Stimulated activated memory B cell treated with anti-CD40 and anti-IgM and Interleukin-4, amounts not matched to agents 10 μg/mL and 1 μg/mL and 100 μg/mL, for 72 hours (primary cell): ENCODE measurements at regions not wholly inside any gene's neighbourhood (a gene's known extent, or its start where the extent isn't known, plus 50 kb on each side); places are given as distances from the start of the nearest gene placed in this dataset.
A peak's percentile ranks its signal among the peaks of the same experiment; 100 is the strongest.

Experiments
- ATAC-seq: fragments of 150-1000 bp; cut with Tn5 transposase; 2 replicates; pipeline ENCODE4 v1.10.0; 2021
- H3K27ac Mint-ChIP-seq: one replicate; pipeline ENCODE4 v1.8.0; 2022; ENCODE audit warnings: mild to moderate bottlenecking, mixed read lengths
- H3K27me3 Mint-ChIP-seq: one replicate; pipeline ENCODE4 v1.8.0; 2022; ENCODE audit warnings: mixed read lengths
- H3K36me3 Mint-ChIP-seq: one replicate; pipeline ENCODE4 v1.8.0; 2022; ENCODE audit warnings: mixed read lengths
- H3K4me1 Mint-ChIP-seq: one replicate; pipeline ENCODE4 v1.8.0; 2022; ENCODE audit warnings: mixed read lengths
- H3K4me3 Mint-ChIP-seq: one replicate; pipeline ENCODE4 v1.8.0; 2022; ENCODE audit warnings: mild to moderate bottlenecking, moderate library complexity, mixed read lengths
- H3K9me3 Mint-ChIP-seq: one replicate; pipeline ENCODE4 v1.8.0; 2022; ENCODE audit warnings: mixed read lengths

- no peaks in the 10 kb centered on the region for H3K27me3 Mint-ChIP-seq
- H3K27ac Mint-ChIP-seq = no peak overlapping the region
- no peaks in the 10 kb centered on the region for H3K36me3 Mint-ChIP-seq
- H3K9me3 Mint-ChIP-seq = peaks cover 2% of the 10 kb centered on the region
- ATAC-seq = no peak
- H3K4me3 Mint-ChIP-seq = no peak overlapping the region
- H3K4me1 Mint-ChIP-seq = no peaks in the 10 kb centered on the region
Observed at GRCh38 chr3:24899901-24900603, 405.4 kb upstream of the THRB start.

GRCh38 chr3:24905266-24905665, 410.6 kb upstream of the THRB start:
- ATAC-seq = no peak
- Mint-ChIP-seq H3K36me3 (no peaks in the 10 kb centered on the region), H3K9me3 (peaks cover 2% of the 10 kb centered on the region), H3K27ac (no peak overlapping the region), H3K4me3 (no peak overlapping the region), H3K4me1 (no peaks in the 10 kb centered on the region), H3K27me3 (no peaks in the 10 kb centered on the region)

- Mint-ChIP-seq H3K4me1 (no peaks in the 10 kb centered on the region), H3K27ac (no peak overlapping the region)
Observed at GRCh38 chr3:24907106-24907505, 412.5 kb upstream of the THRB start.

GRCh38 chr3:24911076-24911475, 416.4 kb upstream of the THRB start:
- ATAC-seq = no peak
- Mint-ChIP-seq H3K9me3 (no peaks in the 10 kb centered on the region), H3K4me3 (no peak overlapping the region), H3K27me3 (no peaks in the 10 kb centered on the region), H3K27ac (no peak overlapping the region), H3K4me1 (no peaks in the 10 kb centered on the region), H3K36me3 (no peaks in the 10 kb centered on the region)

More at GRCh38 chr3:24907106-24907505, 412.5 kb upstream of the THRB start:
- H3K9me3 Mint-ChIP-seq = peaks cover 2% of the 10 kb centered on the region
- H3K36me3 Mint-ChIP-seq = no peaks in the 10 kb centered on the region
- no peak overlapping the region for H3K4me3 Mint-ChIP-seq
- H3K27me3 Mint-ChIP-seq = no peaks in the 10 kb centered on the region
- ATAC-seq = no peak

GRCh38 chr3:24915639-24916038, 421.0 kb upstream of the THRB start:
- no peaks in the 10 kb centered on the region for H3K27me3 Mint-ChIP-seq
- H3K27ac Mint-ChIP-seq = no peak overlapping the region
- ATAC-seq = no peak
- no peaks in the 10 kb centered on the region for H3K9me3 Mint-ChIP-seq
- H3K36me3 Mint-ChIP-seq = no peaks in the 10 kb centered on the region
- H3K4me3 Mint-ChIP-seq = no peak overlapping the region
- no peaks in the 10 kb centered on the region for H3K4me1 Mint-ChIP-seq

- Mint-ChIP-seq H3K9me3 (no peaks in the 10 kb centered on the region), H3K4me1 (no peaks in the 10 kb centered on the region), H3K36me3 (no peaks in the 10 kb centered on the region), H3K27me3 (no peaks in the 10 kb centered on the region), H3K4me3 (no peak overlapping the region), H3K27ac (no peak overlapping the region)
- ATAC-seq = no peak
Observed at GRCh38 chr3:24917908-24918307, 423.3 kb upstream of the THRB start.

- Mint-ChIP-seq H3K36me3 (no peaks in the 10 kb centered on the region), H3K4me3 (no peak overlapping the region), H3K9me3 (no peaks in the 10 kb centered on the region), H3K4me1 (no peaks in the 10 kb centered on the region), H3K27me3 (no peaks in the 10 kb centered on the region), H3K27ac (no peak overlapping the region)
- ATAC-seq = no peak
Observed at GRCh38 chr3:24923570-24923969, 428.9 kb upstream of the THRB start.

- no peak overlapping the region for H3K4me3 Mint-ChIP-seq
- H3K36me3 Mint-ChIP-seq = no peaks in the 10 kb centered on the region
Observed at GRCh38 chr3:24929521-24929920, 434.9 kb upstream of the THRB start.

GRCh38 chr3:24933401-24933800, 438.8 kb upstream of the THRB start:
- Mint-ChIP-seq H3K27ac (no peak overlapping the region), H3K36me3 (no peaks in the 10 kb centered on the region), H3K9me3 (no peaks in the 10 kb centered on the region), H3K4me3 (no peak overlapping the region), H3K4me1 (no peaks in the 10 kb centered on the region), H3K27me3 (no peaks in the 10 kb centered on the region)
- ATAC-seq = no peak

More at GRCh38 chr3:24929521-24929920, 434.9 kb upstream of the THRB start:
- Mint-ChIP-seq H3K27ac (no peak overlapping the region), H3K4me1 (no peaks in the 10 kb centered on the region), H3K9me3 (no peaks in the 10 kb centered on the region), H3K27me3 (no peaks in the 10 kb centered on the region)
- ATAC-seq = no peak

- H3K4me3 Mint-ChIP-seq = no peak overlapping the region
- ATAC-seq = no peak
- no peaks in the 10 kb centered on the region for H3K9me3 Mint-ChIP-seq
- no peak overlapping the region for H3K27ac Mint-ChIP-seq
- H3K27me3 Mint-ChIP-seq = no peaks in the 10 kb centered on the region
- H3K36me3 Mint-ChIP-seq = no peaks in the 10 kb centered on the region
- H3K4me1 Mint-ChIP-seq = no peaks in the 10 kb centered on the region
Observed at GRCh38 chr3:24936574-24936973, 441.9 kb upstream of the THRB start.

- no peak overlapping the region for H3K27ac Mint-ChIP-seq
Observed at GRCh38 chr3:24937228-24937627, 442.6 kb upstream of the THRB start.

GRCh38 chr3:24937780-24938179, 443.1 kb upstream of the THRB start:
- H3K27me3 Mint-ChIP-seq = no peaks in the 10 kb centered on the region
- no peaks in the 10 kb centered on the region for H3K36me3 Mint-ChIP-seq
- H3K27ac Mint-ChIP-seq = no peak overlapping the region
- no peaks in the 10 kb centered on the region for H3K4me1 Mint-ChIP-seq
- H3K9me3 Mint-ChIP-seq = no peaks in the 10 kb centered on the region
- ATAC-seq = no peak
- H3K4me3 Mint-ChIP-seq = no peak overlapping the region

More at GRCh38 chr3:24937228-24937627, 442.6 kb upstream of the THRB start:
- H3K27me3 Mint-ChIP-seq = no peaks in the 10 kb centered on the region
- H3K36me3 Mint-ChIP-seq = no peaks in the 10 kb centered on the region
- no peak overlapping the region for H3K4me3 Mint-ChIP-seq
- peak; percentile 24 for ATAC-seq
- no peaks in the 10 kb centered on the region for H3K9me3 Mint-ChIP-seq
- no peaks in the 10 kb centered on the region for H3K4me1 Mint-ChIP-seq

- H3K27me3 Mint-ChIP-seq = no peaks in the 10 kb centered on the region
- H3K27ac Mint-ChIP-seq = no peak overlapping the region
- no peak overlapping the region for H3K4me3 Mint-ChIP-seq
- ATAC-seq = no peak
- H3K36me3 Mint-ChIP-seq = no peaks in the 10 kb centered on the region
- no peaks in the 10 kb centered on the region for H3K4me1 Mint-ChIP-seq
- H3K9me3 Mint-ChIP-seq = peaks cover 3% of the 10 kb centered on the region
Observed at GRCh38 chr3:24943961-24944360, 449.3 kb upstream of the THRB start.

- H3K36me3 Mint-ChIP-seq = no peaks in the 10 kb centered on the region
- no peak for ATAC-seq
Observed at GRCh38 chr3:24944805-24945520, 450.3 kb upstream of the THRB start.

GRCh38 chr3:24945563-24945962, 450.9 kb upstream of the THRB start:
- no peaks in the 10 kb centered on the region for H3K4me1 Mint-ChIP-seq
- H3K9me3 Mint-ChIP-seq = peaks cover 3% of the 10 kb centered on the region
- no peak overlapping the region for H3K27ac Mint-ChIP-seq
- H3K4me3 Mint-ChIP-seq = no peak overlapping the region
- H3K36me3 Mint-ChIP-seq = no peaks in the 10 kb centered on the region
- no peak for ATAC-seq
- H3K27me3 Mint-ChIP-seq = no peaks in the 10 kb centered on the region

More at GRCh38 chr3:24944805-24945520, 450.3 kb upstream of the THRB start:
- Mint-ChIP-seq H3K9me3 (peaks cover 3% of the 10 kb centered on the region), H3K4me1 (no peaks in the 10 kb centered on the region), H3K4me3 (no peak overlapping the region), H3K27ac (no peak overlapping the region), H3K27me3 (no peaks in the 10 kb centered on the region)

GRCh38 chr3:24947103-24947502, 452.5 kb upstream of the THRB start:
- Mint-ChIP-seq H3K27ac (no peak overlapping the region), H3K4me3 (no peak overlapping the region), H3K27me3 (no peaks in the 10 kb centered on the region), H3K4me1 (no peaks in the 10 kb centered on the region), H3K9me3 (peaks cover 3% of the 10 kb centered on the region), H3K36me3 (no peaks in the 10 kb centered on the region)
- no peak for ATAC-seq
